Lower leg skin (tissue), 3 donors: ENCODE measurements at regions not wholly inside any gene's neighbourhood (a gene's known extent, or its start where the extent isn't known, plus 50 kb on each side); places are given as distances from the start of the nearest gene placed in this dataset.

Source experiments
- CTCF ChIP-seq, 3 donors: fragments of 450-650 bp; IDR thresholded peaks; one replicate each; pipeline ENCODE4 v1.5.1; 2016; ENCODE audit warnings: antibody characterized with exemption in 3 of 3, mild to moderate bottlenecking in 3 of 3, moderate library complexity in 2 of 3
- POLR2A ChIP-seq, 2 donors: fragments of 450-650 bp; IDR thresholded peaks; one replicate each; pipeline ENCODE4 v1.6.1; 2016 to 2017; ENCODE audit warnings: antibody characterized with exemption in 2 of 2, mild to moderate bottlenecking in 1 of 2, moderate library complexity in 1 of 2

GRCh38 chr2:77808599-77808998 is 286.4 kb upstream of the LRRTM4 start:
- TF ChIP-seq CTCF (IDR thresholded peaks at IDR 0.05) = no peak
- TF ChIP-seq POLR2A (IDR thresholded peaks at IDR 0.05) = no peak
